IPS-18a (cell line): ENCODE measurements at regions not wholly inside any gene's neighbourhood (a gene's known extent, or its start where the extent isn't known, plus 50 kb on each side); places are given as distances from the start of the nearest gene placed in this dataset.

Source experiments
- H3K27ac ChIP-seq: one replicate; pipeline ENCODE4 v1.5.1; 2013; ENCODE audit warnings: low read length
- H3K27me3 ChIP-seq: one replicate; pipeline ENCODE4 v1.6.1; 2013; ENCODE audit warnings: mild to moderate bottlenecking, low read length; ENCODE audit not compliant: control insufficient read depth, insufficient read depth
- H3K36me3 ChIP-seq: one replicate; pipeline ENCODE4 v1.6.1; 2013; ENCODE audit warnings: low read depth, low read length; ENCODE audit not compliant: control insufficient read depth
- H3K4me1 ChIP-seq: one replicate; pipeline ENCODE4 v1.6.1; 2013; ENCODE audit warnings: low read depth, low read length; ENCODE audit not compliant: control insufficient read depth
- H3K4me3 ChIP-seq: one replicate; pipeline ENCODE4 v1.5.1; 2013; ENCODE audit warnings: low read length
- H3K9ac ChIP-seq: one replicate; pipeline ENCODE4 v1.6.1; 2013; ENCODE audit warnings: mild to moderate bottlenecking, low read length, moderate library complexity
- H3K9me3 ChIP-seq: one replicate; pipeline ENCODE4 v1.6.1; 2013; ENCODE audit warnings: low read depth, low read length; ENCODE audit not compliant: control insufficient read depth

GRCh38 chr10:57977262-57977661, 290.4 kb downstream of the IPMK start:
- no peaks in the 10 kb centered on the region for H3K27me3 ChIP-seq
- no peaks in the 10 kb centered on the region for H3K36me3 ChIP-seq
- no peak overlapping the region for H3K4me3 ChIP-seq
- H3K9me3 ChIP-seq = no peaks in the 10 kb centered on the region
- H3K9ac ChIP-seq = no peak overlapping the region
- no peaks in the 10 kb centered on the region for H3K4me1 ChIP-seq
- H3K27ac ChIP-seq = no peak overlapping the region

GRCh38 chr10:57973451-57973850, 294.2 kb downstream of the IPMK start:
- no peak overlapping the region for H3K27ac ChIP-seq
- no peak overlapping the region for H3K9ac ChIP-seq
- H3K4me3 ChIP-seq = no peak overlapping the region

DNA sequence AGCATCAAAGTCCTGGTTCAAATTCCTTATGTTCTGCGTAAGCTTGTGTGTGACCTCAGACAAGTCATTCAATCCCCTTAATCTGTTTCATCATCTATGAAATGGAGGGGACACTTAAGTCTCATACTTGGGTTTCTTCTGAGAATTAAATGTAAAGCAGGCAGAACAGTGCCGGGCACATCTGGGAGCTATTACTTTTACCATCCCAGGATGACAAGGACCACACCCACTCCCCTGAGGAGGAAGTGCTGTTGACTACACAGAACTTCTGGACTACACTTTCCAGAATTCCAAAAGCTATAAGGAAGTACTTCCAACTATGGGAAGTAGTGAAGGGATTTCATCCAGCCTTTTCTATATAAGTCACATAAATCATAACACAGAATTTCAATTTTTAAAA, 294.9 kb downstream of the IPMK start:
- Histone ChIP-seq H3K4me3 (no peak overlapping the region), H3K9me3 (no peaks in the 10 kb centered on the region), H3K27ac (no peak overlapping the region), H3K36me3 (no peaks in the 10 kb centered on the region), H3K9ac (no peak overlapping the region), H3K4me1 (no peaks in the 10 kb centered on the region), H3K27me3 (no peaks in the 10 kb centered on the region)

More at GRCh38 chr10:57973451-57973850, 294.2 kb downstream of the IPMK start:
- no peaks in the 10 kb centered on the region for H3K9me3 ChIP-seq
- no peaks in the 10 kb centered on the region for H3K4me1 ChIP-seq
- no peaks in the 10 kb centered on the region for H3K27me3 ChIP-seq
- no peaks in the 10 kb centered on the region for H3K36me3 ChIP-seq

DNA sequence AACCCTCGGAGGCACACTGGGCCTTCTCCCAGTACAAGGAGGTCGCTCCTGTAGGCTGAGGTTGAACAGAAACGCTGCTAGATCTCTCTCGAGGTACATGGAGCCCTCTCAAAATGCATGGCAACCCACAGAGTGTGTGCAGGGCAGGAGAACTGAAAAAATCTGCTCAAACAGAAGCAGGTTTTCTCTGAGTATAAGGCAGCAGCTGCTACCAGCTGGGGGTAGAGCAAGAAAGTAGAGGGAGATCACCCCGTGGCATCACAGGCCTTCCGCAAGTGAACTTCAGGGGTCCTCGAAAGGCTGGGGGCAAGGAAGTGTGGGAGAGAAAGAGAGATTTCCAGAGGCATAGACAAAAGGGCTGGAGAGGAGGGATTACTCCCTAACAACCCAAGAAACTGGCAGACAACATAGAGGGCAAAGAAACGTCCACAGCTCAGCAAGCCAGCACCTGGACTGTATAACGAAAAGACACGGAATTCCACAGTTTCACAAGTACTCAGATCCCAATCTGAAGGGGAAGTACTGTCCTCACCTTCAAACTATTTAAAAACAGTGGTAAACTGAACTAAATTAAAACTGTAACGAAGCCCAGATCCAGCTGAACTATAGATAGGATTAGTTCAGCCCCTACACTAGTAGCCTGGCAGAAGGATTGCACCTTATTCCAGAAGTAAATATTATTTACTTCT, 299.2 kb downstream of the IPMK start:
- Histone ChIP-seq H3K4me3 (no peak overlapping the region), H3K9me3 (no peaks in the 10 kb centered on the region), H3K36me3 (no peaks in the 10 kb centered on the region), H3K9ac (no peak overlapping the region), H3K27me3 (no peaks in the 10 kb centered on the region), H3K4me1 (no peaks in the 10 kb centered on the region), H3K27ac (no peak overlapping the region)

- H3K27ac ChIP-seq = no peak overlapping the region
- H3K27me3 ChIP-seq = no peaks in the 10 kb centered on the region
- no peak overlapping the region for H3K9ac ChIP-seq
- no peaks in the 10 kb centered on the region for H3K36me3 ChIP-seq
- H3K4me3 ChIP-seq = no peak overlapping the region
- H3K4me1 ChIP-seq = no peaks in the 10 kb centered on the region
- no peaks in the 10 kb centered on the region for H3K9me3 ChIP-seq
Measured at GRCh38 chr10:57964351-57964750, 303.3 kb downstream of the IPMK start.

DNA sequence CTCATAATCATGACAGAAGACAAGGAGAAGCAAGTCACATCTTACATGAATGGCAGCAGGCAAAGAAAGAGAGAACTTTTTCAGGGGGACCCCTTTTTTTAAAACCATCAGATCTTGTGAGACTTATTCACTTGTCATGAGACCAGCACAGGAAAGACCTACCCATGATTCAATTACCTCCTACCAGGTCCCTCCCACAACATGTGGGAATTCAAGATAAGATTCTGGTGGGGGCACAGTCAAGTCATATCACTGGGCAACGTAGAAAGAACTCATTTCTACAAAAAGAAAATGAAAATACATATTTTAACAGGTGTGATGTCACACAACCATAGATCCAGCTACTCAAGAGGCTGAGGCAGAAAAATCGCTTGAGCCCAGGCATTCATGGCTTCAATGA, 304.1 kb downstream of the IPMK start:
- Histone ChIP-seq H3K9me3 (no peaks in the 10 kb centered on the region), H3K9ac (no peak overlapping the region), H3K27me3 (no peaks in the 10 kb centered on the region), H3K4me1 (no peaks in the 10 kb centered on the region), H3K4me3 (no peak overlapping the region), H3K27ac (no peak overlapping the region), H3K36me3 (no peaks in the 10 kb centered on the region)

DNA sequence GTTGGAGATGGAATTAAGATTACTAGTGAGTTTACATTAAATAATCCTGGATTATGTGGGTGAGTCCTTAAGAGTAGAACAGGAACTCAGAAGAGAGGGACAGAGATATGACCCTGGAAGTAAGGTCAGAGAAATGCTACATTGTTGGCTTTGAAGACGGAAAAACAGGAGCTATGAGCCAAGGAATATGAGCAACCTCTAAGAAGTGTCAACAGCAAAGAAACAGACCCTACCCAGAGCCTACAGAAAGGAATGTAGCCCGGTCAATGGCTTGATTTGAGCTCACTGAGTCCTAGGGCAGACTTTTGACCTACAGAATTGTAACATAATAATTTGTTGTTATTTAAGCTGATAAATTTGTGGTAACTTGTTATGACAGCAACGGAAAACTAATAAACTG, 304.9 kb downstream of the IPMK start:
- no peaks in the 10 kb centered on the region for H3K9me3 ChIP-seq
- no peaks in the 10 kb centered on the region for H3K4me1 ChIP-seq
- no peak overlapping the region for H3K4me3 ChIP-seq
- H3K27ac ChIP-seq = no peak overlapping the region
- no peaks in the 10 kb centered on the region for H3K36me3 ChIP-seq
- no peaks in the 10 kb centered on the region for H3K27me3 ChIP-seq
- H3K9ac ChIP-seq = no peak overlapping the region

GRCh38 chr10:57961487-57961886, 306.2 kb downstream of the IPMK start:
- Histone ChIP-seq H3K9ac (no peak overlapping the region), H3K27me3 (no peaks in the 10 kb centered on the region), H3K9me3 (no peaks in the 10 kb centered on the region), H3K36me3 (no peaks in the 10 kb centered on the region), H3K4me3 (no peak overlapping the region), H3K27ac (no peak overlapping the region), H3K4me1 (no peaks in the 10 kb centered on the region)

- no peaks in the 10 kb centered on the region for H3K36me3 ChIP-seq
- H3K9ac ChIP-seq = no peak overlapping the region
- H3K9me3 ChIP-seq = no peaks in the 10 kb centered on the region
- H3K27me3 ChIP-seq = no peaks in the 10 kb centered on the region
- H3K4me3 ChIP-seq = no peak overlapping the region
- no peak overlapping the region for H3K27ac ChIP-seq
- H3K4me1 ChIP-seq = no peaks in the 10 kb centered on the region
Measured at GRCh38 chr10:57960406-57960805, 307.3 kb downstream of the IPMK start.

- Histone ChIP-seq H3K9ac (no peak overlapping the region), H3K27me3 (no peaks in the 10 kb centered on the region), H3K27ac (no peak overlapping the region), H3K4me3 (no peak overlapping the region), H3K4me1 (no peaks in the 10 kb centered on the region), H3K36me3 (no peaks in the 10 kb centered on the region), H3K9me3 (no peaks in the 10 kb centered on the region)
Measured at GRCh38 chr10:57959318-57960006, 308.2 kb downstream of the IPMK start.

GRCh38 chr10:57955076-57955475, 312.6 kb downstream of the IPMK start:
- peaks cover 4% of the 10 kb centered on the region for H3K4me1 ChIP-seq
- no peaks in the 10 kb centered on the region for H3K9me3 ChIP-seq
- no peaks in the 10 kb centered on the region for H3K36me3 ChIP-seq
- H3K9ac ChIP-seq = no peak overlapping the region
- H3K4me3 ChIP-seq = no peak overlapping the region
- no peak overlapping the region for H3K27ac ChIP-seq
- no peaks in the 10 kb centered on the region for H3K27me3 ChIP-seq

- H3K27ac ChIP-seq = no peak overlapping the region
- H3K27me3 ChIP-seq = no peaks in the 10 kb centered on the region
- no peaks in the 10 kb centered on the region for H3K9me3 ChIP-seq
- peaks cover 4% of the 10 kb centered on the region for H3K4me1 ChIP-seq
- H3K4me3 ChIP-seq = no peak overlapping the region
- no peak overlapping the region for H3K9ac ChIP-seq
- no peaks in the 10 kb centered on the region for H3K36me3 ChIP-seq
Measured at GRCh38 chr10:57952741-57953140, 315.0 kb downstream of the IPMK start.
